ENCODE measurements at regions not wholly inside any gene's neighbourhood (a gene's known extent, or its start where the extent isn't known, plus 50 kb on each side); places are given as distances from the start of the nearest gene placed in this dataset.

DNA sequence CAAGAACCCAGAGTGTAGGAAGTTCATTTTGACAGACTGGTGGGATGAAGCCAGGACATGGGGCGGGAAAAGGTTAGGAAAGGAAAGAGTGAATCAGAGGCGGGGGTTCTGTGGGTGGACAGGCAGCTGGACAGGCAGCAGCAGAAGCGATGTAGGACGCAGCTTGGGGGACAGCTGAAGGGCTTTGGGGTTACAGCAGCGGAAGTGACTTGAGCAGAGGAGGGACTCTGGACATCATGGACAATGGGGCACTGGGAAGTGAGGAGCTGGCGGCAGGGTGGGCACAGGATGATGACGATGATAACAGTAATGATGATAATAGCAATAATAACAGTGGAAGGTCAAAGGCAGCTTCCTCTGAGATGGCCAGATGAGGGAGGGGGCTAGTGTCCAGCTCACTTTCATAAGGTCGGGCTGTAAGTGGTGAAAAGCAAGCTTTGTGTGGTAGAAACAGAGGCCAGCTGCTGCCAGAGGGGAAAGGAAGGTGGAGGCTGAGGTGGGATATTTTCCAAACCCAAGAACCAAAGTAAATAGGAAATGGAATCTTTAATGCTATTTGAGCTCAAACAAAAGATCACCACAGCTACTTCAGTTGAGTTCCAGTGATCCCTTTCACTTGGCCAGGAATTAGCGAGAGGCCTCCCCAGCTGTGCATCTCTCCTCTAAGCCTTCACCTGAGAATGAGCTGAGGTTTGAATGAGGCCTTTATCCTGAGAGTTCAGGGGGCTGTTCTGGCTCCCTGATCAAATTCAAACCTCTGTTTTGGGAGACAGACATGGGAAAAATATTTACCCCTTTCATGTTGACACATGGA, 433.5 kb downstream of the DHX35 start (continued):
- TF ChIP-seq, protein P1, sequence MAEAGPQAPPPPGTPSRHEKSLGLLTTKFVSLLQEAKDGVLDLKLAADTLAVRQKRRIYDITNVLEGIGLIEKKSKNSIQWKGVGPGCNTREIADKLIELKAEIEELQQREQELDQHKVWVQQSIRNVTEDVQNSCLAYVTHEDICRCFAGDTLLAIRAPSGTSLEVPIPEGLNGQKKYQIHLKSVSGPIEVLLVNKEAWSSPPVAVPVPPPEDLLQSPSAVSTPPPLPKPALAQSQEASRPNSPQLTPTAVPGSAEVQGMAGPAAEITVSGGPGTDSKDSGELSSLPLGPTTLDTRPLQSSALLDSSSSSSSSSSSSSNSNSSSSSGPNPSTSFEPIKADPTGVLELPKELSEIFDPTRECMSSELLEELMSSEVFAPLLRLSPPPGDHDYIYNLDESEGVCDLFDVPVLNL (CRISPR knock-in tag; IDR thresholded peaks at IDR 0.05; ENCODE audit: borderline replicate concordance, low read depth), result no peak
- TF ChIP-seq, protein P2, sequence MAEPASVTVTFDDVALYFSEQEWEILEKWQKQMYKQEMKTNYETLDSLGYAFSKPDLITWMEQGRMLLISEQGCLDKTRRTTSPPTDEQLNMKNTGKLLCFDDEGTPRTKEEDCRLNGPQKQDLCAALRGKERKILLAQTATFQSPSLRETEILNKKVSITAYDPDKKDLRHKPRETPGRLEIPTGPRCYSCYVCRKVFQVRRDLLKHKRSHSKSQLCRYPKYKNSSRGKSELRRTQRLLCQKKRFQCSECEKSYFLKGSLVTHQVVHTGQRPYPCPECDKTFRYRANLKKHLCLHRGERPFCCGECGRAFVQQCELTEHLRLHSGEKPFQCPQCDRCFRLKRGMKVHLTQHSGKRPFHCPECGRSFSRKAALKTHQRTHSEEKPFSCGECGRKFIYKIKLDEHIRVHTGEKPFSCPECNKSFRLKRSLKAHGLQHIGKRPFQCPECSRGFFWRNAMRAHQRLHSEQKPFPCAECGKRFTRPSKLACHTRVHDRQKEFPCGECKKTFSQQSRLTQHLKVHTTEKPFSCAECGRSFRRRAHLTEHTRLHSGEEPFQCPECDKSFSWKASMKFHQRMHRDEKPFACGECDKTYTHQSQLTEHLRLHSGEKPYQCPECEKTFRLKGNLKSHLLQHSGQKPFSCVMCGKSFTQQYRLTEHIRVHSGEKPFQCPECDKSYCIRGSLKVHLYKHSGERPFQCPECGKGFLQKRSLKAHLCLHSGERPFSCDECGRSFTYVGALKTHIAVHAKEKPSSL (CRISPR knock-in tag; conservative IDR thresholded peaks at IDR 0.05), result no peak
- TF ChIP-seq, protein P3, sequence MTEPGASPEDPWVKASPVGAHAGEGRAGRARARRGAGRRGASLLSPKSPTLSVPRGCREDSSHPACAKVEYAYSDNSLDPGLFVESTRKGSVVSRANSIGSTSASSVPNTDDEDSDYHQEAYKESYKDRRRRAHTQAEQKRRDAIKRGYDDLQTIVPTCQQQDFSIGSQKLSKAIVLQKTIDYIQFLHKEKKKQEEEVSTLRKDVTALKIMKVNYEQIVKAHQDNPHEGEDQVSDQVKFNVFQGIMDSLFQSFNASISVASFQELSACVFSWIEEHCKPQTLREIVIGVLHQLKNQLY (CRISPR knock-in tag; IDR thresholded peaks at IDR 0.05), result no peak
- TF ChIP-seq ZNF232 (CRISPR knock-in tag; IDR thresholded peaks at IDR 0.05) (no peak), KAT7 (CRISPR knock-in tag; IDR thresholded peaks at IDR 0.05; ENCODE audit: borderline replicate concordance) (no peak), SMAD3 (CRISPR knock-in tag; IDR thresholded peaks at IDR 0.05; ENCODE audit: borderline replicate concordance) (no peak), HMGA2 (CRISPR knock-in tag; IDR thresholded peaks at IDR 0.05) (no peak), NR1H2 (CRISPR knock-in tag; IDR thresholded peaks at IDR 0.05) (no peak), NR3C1 (CRISPR knock-in tag; conservative IDR thresholded peaks at IDR 0.05; ENCODE audit: low read depth) (no peak), ZNF396 (CRISPR knock-in tag; IDR thresholded peaks at IDR 0.05; ENCODE audit: borderline replicate concordance) (no peak), ZBTB21 (CRISPR knock-in tag; IDR thresholded peaks at IDR 0.05; ENCODE audit: borderline replicate concordance) (no peak)
- TF ChIP-seq, protein P4, sequence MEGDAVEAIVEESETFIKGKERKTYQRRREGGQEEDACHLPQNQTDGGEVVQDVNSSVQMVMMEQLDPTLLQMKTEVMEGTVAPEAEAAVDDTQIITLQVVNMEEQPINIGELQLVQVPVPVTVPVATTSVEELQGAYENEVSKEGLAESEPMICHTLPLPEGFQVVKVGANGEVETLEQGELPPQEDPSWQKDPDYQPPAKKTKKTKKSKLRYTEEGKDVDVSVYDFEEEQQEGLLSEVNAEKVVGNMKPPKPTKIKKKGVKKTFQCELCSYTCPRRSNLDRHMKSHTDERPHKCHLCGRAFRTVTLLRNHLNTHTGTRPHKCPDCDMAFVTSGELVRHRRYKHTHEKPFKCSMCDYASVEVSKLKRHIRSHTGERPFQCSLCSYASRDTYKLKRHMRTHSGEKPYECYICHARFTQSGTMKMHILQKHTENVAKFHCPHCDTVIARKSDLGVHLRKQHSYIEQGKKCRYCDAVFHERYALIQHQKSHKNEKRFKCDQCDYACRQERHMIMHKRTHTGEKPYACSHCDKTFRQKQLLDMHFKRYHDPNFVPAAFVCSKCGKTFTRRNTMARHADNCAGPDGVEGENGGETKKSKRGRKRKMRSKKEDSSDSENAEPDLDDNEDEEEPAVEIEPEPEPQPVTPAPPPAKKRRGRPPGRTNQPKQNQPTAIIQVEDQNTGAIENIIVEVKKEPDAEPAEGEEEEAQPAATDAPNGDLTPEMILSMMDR (IDR thresholded peaks at IDR 0.05), result no peak
- TF ChIP-seq, protein P5, sequence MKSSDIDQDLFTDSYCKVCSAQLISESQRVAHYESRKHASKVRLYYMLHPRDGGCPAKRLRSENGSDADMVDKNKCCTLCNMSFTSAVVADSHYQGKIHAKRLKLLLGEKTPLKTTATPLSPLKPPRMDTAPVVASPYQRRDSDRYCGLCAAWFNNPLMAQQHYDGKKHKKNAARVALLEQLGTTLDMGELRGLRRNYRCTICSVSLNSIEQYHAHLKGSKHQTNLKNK (CRISPR knock-in tag; IDR thresholded peaks at IDR 0.05), result no peak

DNA sequence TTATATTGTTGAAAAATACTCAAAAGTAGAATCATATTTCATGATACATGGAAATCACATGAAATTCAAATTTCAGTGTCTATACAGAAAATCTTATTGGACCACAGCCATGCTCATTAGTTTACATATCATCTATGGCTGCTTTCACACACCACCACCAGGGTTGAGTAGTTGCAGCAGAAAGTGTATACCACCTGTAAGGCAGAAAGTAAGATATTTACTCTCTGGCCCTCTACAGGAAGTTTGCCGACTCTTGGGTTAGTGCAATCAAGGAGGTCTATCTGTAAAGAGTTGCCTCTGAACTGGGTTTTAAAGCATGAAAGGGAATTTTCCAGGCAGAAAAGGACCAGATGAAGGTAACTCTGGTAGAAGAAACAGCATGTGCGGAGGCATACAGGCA, 432.3 kb downstream of the DHX35 start:
- TF ChIP-seq TCF7 (CRISPR knock-in tag; IDR thresholded peaks at IDR 0.05; ENCODE audit: low read depth), result no peak
- no peak for TF ChIP-seq FOXJ3 (CRISPR knock-in tag; IDR thresholded peaks at IDR 0.05; ENCODE audit: borderline replicate concordance)
- no peak for TF ChIP-seq SOX15 (CRISPR knock-in tag; IDR thresholded peaks at IDR 0.05)
- no peak for TF ChIP-seq TP53 (CRISPR knock-in tag; IDR thresholded peaks at IDR 0.05)
- TF ChIP-seq NFYB (CRISPR knock-in tag; conservative IDR thresholded peaks at IDR 0.05; ENCODE audit: low read depth), result no peak
- TF ChIP-seq HMGA2 (CRISPR knock-in tag; IDR thresholded peaks at IDR 0.05), result no peak
- TF ChIP-seq NR2C2 (CRISPR knock-in tag; IDR thresholded peaks at IDR 0.05), result no peak
- TF ChIP-seq ZNF671 (CRISPR knock-in tag; IDR thresholded peaks at IDR 0.05), result no peak
- TF ChIP-seq ETV6 (CRISPR knock-in tag; IDR thresholded peaks at IDR 0.05), result no peak
- TF ChIP-seq FOXP1 (CRISPR knock-in tag; IDR thresholded peaks at IDR 0.05; ENCODE audit: borderline replicate concordance), result no peak
- TF ChIP-seq, protein P6, sequence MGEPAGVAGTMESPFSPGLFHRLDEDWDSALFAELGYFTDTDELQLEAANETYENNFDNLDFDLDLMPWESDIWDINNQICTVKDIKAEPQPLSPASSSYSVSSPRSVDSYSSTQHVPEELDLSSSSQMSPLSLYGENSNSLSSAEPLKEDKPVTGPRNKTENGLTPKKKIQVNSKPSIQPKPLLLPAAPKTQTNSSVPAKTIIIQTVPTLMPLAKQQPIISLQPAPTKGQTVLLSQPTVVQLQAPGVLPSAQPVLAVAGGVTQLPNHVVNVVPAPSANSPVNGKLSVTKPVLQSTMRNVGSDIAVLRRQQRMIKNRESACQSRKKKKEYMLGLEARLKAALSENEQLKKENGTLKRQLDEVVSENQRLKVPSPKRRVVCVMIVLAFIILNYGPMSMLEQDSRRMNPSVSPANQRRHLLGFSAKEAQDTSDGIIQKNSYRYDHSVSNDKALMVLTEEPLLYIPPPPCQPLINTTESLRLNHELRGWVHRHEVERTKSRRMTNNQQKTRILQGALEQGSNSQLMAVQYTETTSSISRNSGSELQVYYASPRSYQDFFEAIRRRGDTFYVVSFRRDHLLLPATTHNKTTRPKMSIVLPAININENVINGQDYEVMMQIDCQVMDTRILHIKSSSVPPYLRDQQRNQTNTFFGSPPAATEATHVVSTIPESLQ (CRISPR knock-in tag; IDR thresholded peaks at IDR 0.05), result no peak
- no peaks in the 10 kb centered on the region for H3K4me1 Mint-ChIP-seq
- H3K9me3 Mint-ChIP-seq, result no peaks in the 10 kb centered on the region
- ATAC-seq (peak; percentile 56), DNase-seq (ENCODE audit: low spot score) (no peak)
- ChIA-PET POLR2A (no interaction called here), CTCF (interaction anchor here (1.5 to 2.9 kb wide), 2 partner anchors 100 to 125 kb away, joined by 5 to 15 read pairs; no protein-coding TSS in a partner anchor)
- peaks cover 2% of the 10 kb centered on the region for H3K27me3 Mint-ChIP-seq (ENCODE audit: low read depth)
- no peaks in the 10 kb centered on the region for H3K36me3 Mint-ChIP-seq
- H3K27ac Mint-ChIP-seq, result no peak overlapping the region
- no peak overlapping the region for H3K4me3 Mint-ChIP-seq

All from WTC11 (cell line).